B cell (primary cell): ENCODE measurements at regions not wholly inside any gene's neighbourhood (a gene's known extent, or its start where the extent isn't known, plus 50 kb on each side); places are given as distances from the start of the nearest gene placed in this dataset.

Experiments
- ATAC-seq: fragments of 200-7000 bp; cut with Tn5 transposase; one replicate; pipeline ENCODE4 v1.10.0; 2021; ENCODE audit warnings: low read depth, mild to moderate bottlenecking, moderate number of reproducible peaks, moderate library complexity
- CTCF ChIA-PET: fragments of 350-600 bp; sonication (Branson Sonifier 250); formaldehyde crosslinking; loops from one replicate; lab custom pipeline; 2021; ENCODE audit warnings: antibody characterized with exemption, inconsistent platforms; lab: Charles Lee
- POLR2A ChIA-PET: fragments of 350-600 bp; sonication (Branson Sonifier 250); formaldehyde crosslinking; loops from one replicate; lab custom pipeline; 2021; ENCODE audit warnings: antibody characterized with exemption; lab: Charles Lee
- DNase-seq: peaks from one replicate; pipeline ENCODE4 v3.0.0; 2013
- H2AFZ ChIP-seq: 2 replicates; pipeline ENCODE4 v1.6.1; 2012; ENCODE audit warnings: mild to moderate bottlenecking, low read depth, low read length; ENCODE audit not compliant: insufficient read depth, poor library complexity, severe bottlenecking
- H3K27ac ChIP-seq, 2 donors: 1 replicate in 1 of 2; 2 replicates in 1 of 2; pipeline ENCODE4 v1.5.1; 2012 to 2013; ENCODE audit warnings: low read length in 2 of 2, mild to moderate bottlenecking in 2 of 2, moderate library complexity in 1 of 2
- H3K27me3 ChIP-seq, 4 experiments: fragments of 200-600 bp in 1 of 4; sonication (generic) in 1 of 4; replicated peaks in 1 of 4; 1 replicate in 2 of 4; 2 replicates in 2 of 4; pipeline versions ENCODE4 v1.6.1 to v1.7.0; 2013 to 2016; ENCODE audit warnings: low read length in 3 of 4, mild to moderate bottlenecking in 2 of 4, mixed read lengths in 1 of 4, moderate library complexity in 1 of 4; ENCODE audit not compliant: insufficient read depth in 4 of 4, control insufficient read depth in 3 of 4; ENCODE audit errors: control extremely low read depth in 1 of 4
- H3K36me3 ChIP-seq, 2 experiments: replicated peaks in 1 of 2; 1 replicate in 1 of 2; 2 replicates in 1 of 2; pipeline versions ENCODE4 v1.6.1 to v1.7.1; 2013; ENCODE audit warnings: low read length in 1 of 2; ENCODE audit not compliant: insufficient read depth in 2 of 2, control insufficient read depth in 1 of 2; ENCODE audit errors: control extremely low read depth in 1 of 2, extremely low read depth in 1 of 2
- H3K4me1 ChIP-seq, 2 donors: fragments of 200-600 bp in 1 of 2; sonication (generic) in 1 of 2; 1 replicate in 1 of 2; 2 replicates in 1 of 2; pipeline versions ENCODE4 v1.5.1 to v1.6.1; 2013 to 2017; ENCODE audit warnings: low read length in 2 of 2; ENCODE audit not compliant: control insufficient read depth in 2 of 2, insufficient read depth in 2 of 2
- H3K4me2 ChIP-seq: replicated peaks from 2 replicates; pipeline ENCODE3; 2012; ENCODE audit warnings: mild to moderate bottlenecking, low read depth, low read length; ENCODE audit not compliant: poor library complexity, severe bottlenecking
- H3K4me3 ChIP-seq, 5 experiments: fragments of 200-600 bp in 1 of 5; sonication (generic) in 1 of 5; 1 replicate in 3 of 5; 2 replicates in 2 of 5; pipeline versions ENCODE4 v1.5.1 to v1.7.0; 2011 to 2016; ENCODE audit warnings: low read length in 4 of 5, mild to moderate bottlenecking in 4 of 5, low read depth in 2 of 5, control low read depth in 1 of 5, moderate library complexity in 1 of 5; ENCODE audit not compliant: insufficient read depth in 1 of 5; ENCODE audit errors: control extremely low read depth in 1 of 5, extremely low read depth in 1 of 5
- H3K79me2 ChIP-seq: fragments of 200-600 bp; sonication (generic); one replicate; pipeline ENCODE4 v1.6.0; 2016; ENCODE audit warnings: low read length; ENCODE audit not compliant: control insufficient read depth, insufficient read depth
- H3K9ac ChIP-seq: fragments of 200-600 bp; sonication (generic); 2 replicates; pipeline ENCODE4 v1.6.1; 2017; ENCODE audit warnings: mild to moderate bottlenecking, low read length, moderate library complexity
- H3K9me3 ChIP-seq, 3 donors: one replicate each; pipeline versions ENCODE4 v1.6.1 to v1.7.1; 2013; ENCODE audit warnings: low read length in 2 of 3; ENCODE audit not compliant: control insufficient read depth in 2 of 3, insufficient read depth in 1 of 3; ENCODE audit errors: control extremely low read depth in 1 of 3
- H4K20me1 ChIP-seq: 2 replicates; pipeline ENCODE4 v1.6.0; 2012; ENCODE audit warnings: mild to moderate bottlenecking, low read length; ENCODE audit not compliant: insufficient read depth, control insufficient read depth, poor library complexity, severe bottlenecking
- H3K27ac Mint-ChIP-seq: one replicate; pipeline ENCODE4 v1.8.0; 2021; ENCODE audit warnings: mixed read lengths
- H3K27me3 Mint-ChIP-seq: one replicate; pipeline ENCODE4 v1.8.0; 2021; ENCODE audit warnings: mixed read lengths
- H3K4me1 Mint-ChIP-seq: one replicate; pipeline ENCODE4 v1.8.0; 2021; ENCODE audit warnings: mixed read lengths
- H3K4me3 Mint-ChIP-seq: one replicate; pipeline ENCODE4 v1.8.0; 2021; ENCODE audit warnings: mixed read lengths
- H3K9me3 Mint-ChIP-seq: one replicate; pipeline ENCODE4 v1.8.0; 2022; ENCODE audit warnings: mixed read lengths; ENCODE audit not compliant: insufficient read depth
- CTCF ChIP-seq: fragments of 200-600 bp; IDR thresholded peaks from one replicate; pipeline ENCODE4 v1.8.0; 2022; ENCODE audit warnings: antibody characterized with exemption, mild to moderate bottlenecking
- EZH2 ChIP-seq: IDR thresholded peaks from 2 replicates; pipeline ENCODE4 v1.6.1; 2012; ENCODE audit warnings: borderline replicate concordance, low read depth, mild to moderate bottlenecking, moderate library complexity, low read length; ENCODE audit not compliant: insufficient read depth, poor library complexity, severe bottlenecking
- WGBS: methylation state at CpG from one replicate; pipeline ENCODE4 v1.1.5; 2013; ENCODE audit warnings: missing lambda C conversion rate; ENCODE audit not compliant: insufficient coverage; 5-methylcytosine and 5-hydroxymethylcytosine counted together
- intact Hi-C: fragments of 100-400 bp; cut with micrococcal nuclease; formaldehyde crosslinking; loops from one replicate; pipeline ENCODE4 v1.10.0; 2022

- ChIA-PET POLR2A (interaction anchor here (0.6 to 8.1 kb wide), 11 partner anchors 9 to 134 kb away, joined by 3 to 137 read pairs (median 7); partner anchors contain the start of gene KLF13), CTCF (interaction anchor here (0.6 to 7.4 kb wide), 26 partner anchors 9 to 368 kb away, joined by 3 to 60 read pairs (median 6); partner anchors contain the start of gene KLF13)
- Histone ChIP-seq H4K20me1 (no peaks in the 10 kb centered on the region), H3K27ac (peak overlapping the region; percentile 81 to 90), H3K9ac (peak overlapping the region; percentile 43), H3K4me3 (peak overlapping the region in 2 of 5 experiments; percentile 23 to 24), H3K79me2 (peaks cover 8% of the 10 kb centered on the region), H3K4me2 (peak overlapping the region; percentile 86), H3K36me3 (no peaks in the 10 kb centered on the region), H3K27me3 (no peaks in the 10 kb centered on the region), H3K4me1 (peaks cover 66 to 71% of the 10 kb centered on the region in 2 donors), H2AFZ (no peak overlapping the region), H3K9me3 (no peaks in the 10 kb centered on the region)
- intact Hi-C loops = loop anchor here (5.0 kb wide), 3 partner anchors 39 to 224 kb away; no protein-coding TSS in a partner anchor
- peak overlapping the region; percentile 96 for H3K27ac Mint-ChIP-seq
- peak overlapping the region; percentile 60 for H3K4me3 Mint-ChIP-seq
- TF ChIP-seq CTCF = no peak
- no peak for TF ChIP-seq EZH2
- peaks cover 74% of the 10 kb centered on the region for H3K4me1 Mint-ChIP-seq
- DNase-seq (peak; percentile 80), ATAC-seq (peak; percentile 41)
- WGBS = 35% methylated on average over 12 of the region's 12 CpGs
- H3K9me3 Mint-ChIP-seq = no peaks in the 10 kb centered on the region
- H3K27me3 Mint-ChIP-seq = no peaks in the 10 kb centered on the region
Measured at GRCh38 chr15:31262901-31263671, 63.5 kb upstream of the KLF13 start.
